Posterior vena cava (tissue), 2 donors: ENCODE measurements at regions not wholly inside any gene's neighbourhood (a gene's known extent, or its start where the extent isn't known, plus 50 kb on each side); places are given as distances from the start of the nearest gene placed in this dataset.

Experiments used
- DNase-seq: peaks from one replicate; pipeline ENCODE4 v3.0.0-alpha.2; 2020; ENCODE audit warnings: low spot score
- intact Hi-C, 2 donors: fragments of 100-400 bp; cut with DNase I; formaldehyde crosslinking; loops; one replicate each; pipeline versions ENCODE4 v1.14.1 to v1.14.2; 2022 to 2023
- donor health status: DM: yes; HTN: yes; CAD: no.
- donor health status: DM: yes; HTN: yes; CAD: no.

DNA sequence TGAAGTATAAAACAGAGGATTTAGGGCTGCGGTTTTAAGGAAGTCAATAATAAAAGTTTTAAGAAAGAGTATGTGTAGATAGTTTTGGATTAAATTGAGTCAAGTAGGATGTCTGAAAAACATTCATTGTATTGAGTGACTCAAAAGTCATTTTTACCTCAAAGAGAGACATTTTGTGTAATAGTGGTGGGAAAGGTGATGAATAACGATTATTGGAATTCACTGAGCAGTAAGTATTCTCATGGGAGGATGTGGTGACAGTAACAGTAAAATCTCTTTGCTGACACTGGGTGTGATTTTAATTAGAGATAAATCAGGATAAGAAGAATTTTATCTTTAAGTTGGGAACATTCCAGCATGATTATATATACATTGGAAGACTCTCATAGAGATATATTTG, 233.6 kb downstream of the PDHA2 start:
- DNase-seq = no peak
- intact Hi-C loops = no loop called here

DNA sequence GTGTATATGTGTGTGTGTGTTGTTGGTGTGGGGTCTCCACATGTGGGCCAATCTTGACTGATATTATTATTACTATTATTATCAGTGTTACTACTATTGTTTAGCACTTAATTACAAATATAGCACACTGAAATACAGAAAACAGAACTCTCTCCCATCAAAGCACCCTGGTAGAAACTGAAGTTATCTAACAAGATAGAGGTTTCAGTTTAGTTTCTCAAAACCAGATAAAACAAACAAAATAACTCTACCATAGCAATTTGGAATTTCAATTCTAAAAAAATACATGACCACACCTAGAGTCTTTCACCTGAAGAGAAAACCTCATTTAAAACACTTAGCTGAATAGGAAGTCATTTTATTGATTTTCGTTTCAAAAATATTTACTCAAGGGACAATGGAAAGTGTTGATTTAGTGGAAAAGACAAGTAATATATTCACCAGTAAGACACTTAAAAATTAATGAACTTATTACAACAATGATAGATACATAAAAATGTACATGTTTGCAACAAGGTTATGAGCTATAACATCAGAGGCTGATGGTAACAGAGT, 252.3 kb downstream of the PDHA2 start:
- intact Hi-C loops = no loop called here
- DNase-seq = no peak

DNA sequence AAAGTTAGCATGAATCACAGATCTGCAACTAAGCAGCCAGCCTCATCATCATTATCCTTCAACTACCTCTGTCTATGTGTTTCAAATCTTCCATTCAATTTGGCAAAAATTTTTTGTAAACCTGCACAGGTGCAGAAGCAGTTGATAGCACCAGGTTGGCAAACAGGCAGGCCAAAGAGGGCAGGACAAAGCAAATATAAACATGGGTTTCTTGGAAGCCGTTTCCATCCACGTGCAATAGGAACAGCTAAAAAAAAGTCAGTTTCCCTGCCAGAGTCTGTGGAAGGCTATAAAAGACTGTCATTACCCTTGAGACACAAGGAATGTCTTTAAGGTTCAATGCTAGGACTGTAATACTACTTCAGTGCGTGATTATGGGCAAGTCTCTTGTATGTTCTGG, 253.2 kb downstream of the PDHA2 start:
- no peak for DNase-seq
- intact Hi-C loops = no loop called here

DNA sequence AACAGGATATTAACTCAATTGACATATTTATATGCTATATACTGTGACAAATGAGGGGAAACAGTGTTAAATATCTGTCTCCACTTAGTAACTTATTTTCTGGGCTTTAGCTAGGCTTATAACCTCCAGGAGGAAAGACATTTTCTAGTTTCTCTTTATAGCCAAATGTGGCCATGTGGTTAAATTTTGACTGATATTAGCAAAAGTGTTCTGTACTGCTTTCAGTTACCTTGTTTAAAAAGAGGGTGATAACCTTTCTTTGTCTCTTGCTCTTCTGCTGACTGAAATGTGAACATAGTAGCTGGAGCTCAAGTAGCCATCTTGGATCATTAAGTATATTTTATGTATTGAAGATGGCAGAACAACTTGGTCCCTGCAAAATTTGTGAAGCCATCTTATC, 253.7 kb downstream of the PDHA2 start:
- intact Hi-C loops = no loop called here
- DNase-seq = no peak

DNA sequence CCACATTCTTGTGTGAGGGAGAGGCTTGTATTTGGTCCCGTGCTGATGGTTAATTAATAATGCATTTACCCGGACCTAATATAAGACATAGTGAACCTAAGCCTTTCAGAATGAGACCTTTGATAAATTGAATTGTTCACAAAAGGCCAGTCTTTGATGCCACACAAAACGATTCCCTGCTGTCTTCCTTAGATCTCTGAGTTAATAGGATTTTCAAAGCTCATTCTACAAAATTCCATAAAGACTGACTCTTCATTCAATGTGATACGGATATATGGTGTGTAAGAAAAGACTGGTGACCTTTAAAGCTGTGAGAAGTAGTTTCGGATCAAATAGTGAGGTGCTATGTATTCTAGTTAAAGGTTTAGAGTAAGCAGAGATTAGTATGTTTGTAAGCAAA, 254.3 kb downstream of the PDHA2 start:
- DNase-seq = no peak
- intact Hi-C loops = no loop called here

DNA sequence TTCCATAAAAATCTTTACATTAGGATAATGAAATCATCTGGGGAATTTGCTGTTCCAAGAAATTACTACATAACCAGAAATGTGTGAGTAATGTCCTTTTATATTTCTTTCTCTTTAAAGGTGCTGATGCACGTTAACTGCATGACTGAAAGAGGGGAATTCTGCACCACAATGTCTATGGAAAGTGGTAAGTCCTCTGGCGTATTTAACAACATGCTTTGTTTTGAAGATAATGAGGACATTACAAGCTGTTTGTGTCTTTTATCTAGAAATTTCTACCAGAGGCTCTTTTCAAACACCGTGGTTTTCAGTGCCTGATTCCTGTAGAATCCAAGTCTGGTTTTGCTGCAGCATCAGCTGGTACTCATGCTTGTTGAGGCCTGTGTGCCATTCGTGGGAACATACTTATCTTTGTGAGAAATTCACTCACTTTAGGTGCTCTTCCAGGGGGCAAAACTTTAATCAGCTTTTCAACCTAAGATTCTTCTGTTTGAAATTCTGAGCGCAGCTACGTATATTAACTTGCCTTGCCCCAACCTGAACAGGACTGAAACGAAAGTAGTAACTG, 257.2 kb downstream of the PDHA2 start:
- intact Hi-C loops = no loop called here

DNA sequence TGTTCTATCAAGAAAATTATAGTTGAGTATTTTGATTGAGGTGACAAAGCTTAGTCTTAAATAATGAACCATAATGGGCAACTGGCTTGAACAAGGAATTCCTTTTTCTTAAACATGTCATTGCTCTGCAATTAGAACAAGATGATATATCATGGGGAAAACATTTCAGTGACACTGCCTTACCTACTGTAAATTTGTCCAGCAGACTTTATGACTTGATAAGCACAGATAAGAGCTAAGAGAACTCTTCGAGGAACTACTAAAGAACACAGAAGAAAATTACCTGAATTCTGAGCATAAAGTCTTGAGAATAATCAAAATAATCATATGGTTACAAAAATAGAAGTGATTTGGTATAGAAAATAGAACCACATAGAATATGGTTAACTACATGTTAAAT, 257.8 kb downstream of the PDHA2 start:
- intact Hi-C loops = no loop called here
- DNase-seq = no peak

More for the DNA sequence above, 257.2 kb downstream of the PDHA2 start:
- no peak for DNase-seq

DNA sequence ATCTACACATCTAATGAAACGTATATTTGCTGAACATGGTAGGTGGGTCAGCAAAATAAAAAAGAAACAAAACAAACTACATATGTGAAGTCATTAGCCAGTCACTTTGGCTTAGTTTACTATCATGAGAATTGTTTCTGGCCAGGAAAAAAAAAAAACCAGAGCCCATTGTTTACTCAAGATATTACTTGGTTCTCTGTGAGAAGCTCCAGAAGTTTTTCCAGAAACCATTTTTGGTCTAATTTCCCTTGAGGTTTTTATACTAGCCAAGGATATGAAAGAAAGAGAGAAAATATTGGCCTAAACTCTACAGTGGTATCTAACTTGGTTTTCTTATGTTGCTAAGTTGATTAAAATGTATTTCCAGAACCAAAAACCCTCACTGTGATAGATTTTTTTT, 259.1 kb downstream of the PDHA2 start:
- intact Hi-C loops = no loop called here
- no peak for DNase-seq

DNA sequence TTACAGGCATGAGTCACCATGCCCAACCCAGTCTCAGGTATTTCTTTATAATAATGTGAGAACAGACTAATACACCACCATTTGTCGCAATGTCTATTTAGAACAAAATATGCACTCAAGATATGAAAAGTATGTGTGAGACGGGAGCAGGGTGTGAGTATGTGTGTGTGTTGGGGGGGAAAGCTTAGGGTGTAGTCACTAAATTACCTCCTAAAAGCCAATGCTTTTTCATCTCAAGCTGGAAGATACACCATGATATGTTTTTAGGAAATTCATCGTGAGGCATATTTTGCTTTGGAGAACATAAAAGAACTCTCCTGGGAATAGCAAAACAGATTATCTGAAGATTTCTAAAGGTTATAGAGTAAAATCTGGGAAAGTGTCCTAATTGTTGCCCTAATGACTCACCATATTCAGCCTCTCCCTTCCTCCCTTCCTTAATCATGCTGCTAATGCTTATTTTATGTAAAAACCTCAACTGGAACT, 262.7 kb downstream of the PDHA2 start:
- no peak for DNase-seq
- intact Hi-C loops = loop anchor here in 1 of 2 donors (1.0 kb wide), 1 partner anchor 31 kb away; no protein-coding TSS in a partner anchor

DNA sequence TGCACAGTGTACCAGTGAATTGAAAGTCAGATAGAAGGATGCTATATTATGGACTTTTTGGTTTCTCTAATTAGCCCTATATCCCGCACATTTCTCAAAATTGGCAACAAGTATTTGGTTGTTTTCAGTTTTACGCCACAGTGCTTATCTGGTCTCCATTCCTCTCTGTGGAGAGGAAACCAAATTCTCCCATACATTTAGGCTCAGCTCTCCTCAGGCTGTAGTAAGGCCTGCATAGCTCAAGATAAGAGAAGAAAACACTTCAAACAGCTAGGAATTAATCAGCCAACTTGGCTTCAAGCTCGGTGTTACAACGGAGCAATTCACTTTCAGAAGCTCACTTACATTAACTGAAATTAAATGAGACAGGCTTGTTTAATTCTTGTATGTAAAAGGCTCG, 263.2 kb downstream of the PDHA2 start:
- intact Hi-C loops = no loop called here
- DNase-seq = no peak

DNA sequence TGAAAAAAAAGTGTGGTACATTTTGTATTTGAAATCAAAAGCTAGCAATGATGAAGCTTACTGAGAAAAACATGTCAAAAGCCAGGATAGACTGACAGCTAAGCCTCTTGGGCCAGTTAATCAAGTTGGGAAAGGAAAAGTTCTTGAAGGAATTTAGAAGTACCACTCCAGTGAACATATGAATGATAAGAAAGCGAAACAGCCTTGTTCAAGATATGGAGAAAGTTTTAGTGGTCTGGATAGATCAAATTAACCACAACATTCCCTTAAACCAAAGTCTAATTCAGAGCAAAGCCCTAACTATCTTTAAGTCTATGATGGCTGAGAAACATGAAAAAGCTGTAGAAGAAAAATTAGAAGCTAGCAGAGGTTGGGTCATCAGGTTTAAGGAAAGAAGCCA, 268.3 kb downstream of the PDHA2 start:
- intact Hi-C loops = no loop called here
- no peak for DNase-seq

DNA sequence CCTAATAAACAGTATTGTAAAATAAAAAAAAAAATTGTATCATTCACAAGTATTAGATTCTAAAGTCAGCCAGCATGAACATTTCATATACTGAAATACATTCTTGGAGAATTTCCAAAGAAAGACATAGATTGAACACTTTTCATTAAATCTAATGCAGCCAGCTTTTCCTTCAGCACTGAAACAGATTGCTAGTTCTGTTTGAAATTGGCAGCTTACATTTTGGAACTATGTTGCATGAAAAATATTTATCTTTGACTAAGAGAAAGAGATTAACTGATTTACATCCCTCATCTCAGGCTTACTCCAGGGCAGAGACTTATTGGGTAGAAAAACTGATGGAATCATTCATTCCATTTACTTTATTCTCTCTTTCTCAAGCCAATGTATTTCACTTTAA, 272.7 kb downstream of the PDHA2 start:
- intact Hi-C loops = no loop called here
- no peak for DNase-seq

DNA sequence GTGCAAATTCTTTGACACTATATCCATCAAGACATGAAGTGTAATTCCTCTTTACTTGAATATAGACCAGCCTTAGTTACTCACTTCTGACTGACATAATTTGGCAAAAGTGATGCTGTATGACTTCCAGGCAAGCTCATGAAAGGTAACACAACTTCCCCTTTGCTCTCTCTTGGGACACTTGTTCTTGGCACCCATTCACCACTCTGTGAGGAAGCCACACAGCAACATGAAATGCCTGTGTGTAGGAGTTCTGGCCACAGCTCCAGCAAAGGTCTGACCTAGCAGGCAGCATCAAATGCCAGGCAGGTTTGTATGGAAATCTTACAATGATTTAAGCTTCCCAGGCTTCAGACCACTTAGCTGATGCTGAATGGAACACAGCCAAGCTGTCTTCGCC, 280.3 kb downstream of the PDHA2 start:
- intact Hi-C loops = no loop called here
- DNase-seq = no peak

DNA sequence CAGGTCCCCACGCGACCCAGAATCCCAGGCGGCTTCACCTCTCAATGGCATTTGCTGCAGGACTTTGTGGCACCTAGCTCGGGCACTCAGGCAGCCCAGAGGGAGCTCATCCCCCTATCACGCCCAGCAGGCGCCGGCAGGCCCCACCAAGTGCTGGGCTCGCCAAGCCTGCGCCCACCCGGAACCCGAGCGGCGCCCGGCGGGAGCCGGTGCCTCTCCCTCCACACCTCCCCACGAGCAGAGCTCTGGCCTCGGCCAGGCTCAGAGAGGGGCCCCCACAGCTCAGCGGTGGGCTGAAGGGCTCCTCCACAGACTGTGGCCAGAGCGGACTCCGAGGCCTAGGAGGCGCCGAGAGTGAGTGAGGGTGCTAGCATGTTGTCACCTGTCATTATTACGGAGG, 286.3 kb downstream of the PDHA2 start:
- no peak for DNase-seq
- intact Hi-C loops = no loop called here

DNA sequence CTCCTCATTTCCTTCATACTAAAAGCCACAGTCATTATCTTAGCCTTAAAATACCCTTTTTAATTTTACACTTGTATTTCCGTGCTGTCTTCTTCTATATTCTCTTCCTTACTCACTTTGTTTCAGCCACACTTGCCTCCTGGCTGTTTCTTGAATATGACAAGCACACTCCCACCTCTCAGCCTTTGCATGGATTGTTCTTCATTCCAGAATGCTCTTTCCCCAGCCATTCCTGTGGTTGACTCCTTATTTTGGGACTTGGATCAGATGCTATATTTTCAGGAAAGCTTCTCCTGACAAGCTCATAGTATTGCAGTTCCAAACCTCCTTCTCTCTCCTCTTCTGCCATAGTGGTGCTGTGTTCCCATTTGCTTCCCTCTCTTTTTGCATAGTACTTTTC, 291.3 kb downstream of the PDHA2 start:
- intact Hi-C loops = no loop called here

DNA sequence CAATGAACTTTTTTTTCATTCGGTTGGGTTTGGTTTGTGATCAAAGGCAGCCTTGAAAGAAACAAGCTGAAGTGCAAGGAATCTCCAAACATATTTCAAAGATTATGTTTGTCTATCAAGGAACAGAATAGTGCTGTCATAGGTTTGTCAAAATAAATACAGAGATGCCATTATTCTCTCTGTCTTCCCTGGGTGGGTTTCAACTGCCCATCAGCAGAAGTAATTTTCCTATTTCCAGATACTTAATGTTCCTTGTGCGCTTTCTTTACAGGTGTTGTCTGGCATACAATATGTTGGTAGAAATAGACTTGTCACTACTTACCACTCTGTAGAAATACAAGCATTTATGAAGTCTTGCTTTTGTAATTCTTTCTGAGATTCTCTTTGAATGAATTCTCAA, 294.9 kb downstream of the PDHA2 start:
- DNase-seq = no peak
- intact Hi-C loops = no loop called here

More for the DNA sequence above, 291.3 kb downstream of the PDHA2 start:
- DNase-seq = no peak

DNA sequence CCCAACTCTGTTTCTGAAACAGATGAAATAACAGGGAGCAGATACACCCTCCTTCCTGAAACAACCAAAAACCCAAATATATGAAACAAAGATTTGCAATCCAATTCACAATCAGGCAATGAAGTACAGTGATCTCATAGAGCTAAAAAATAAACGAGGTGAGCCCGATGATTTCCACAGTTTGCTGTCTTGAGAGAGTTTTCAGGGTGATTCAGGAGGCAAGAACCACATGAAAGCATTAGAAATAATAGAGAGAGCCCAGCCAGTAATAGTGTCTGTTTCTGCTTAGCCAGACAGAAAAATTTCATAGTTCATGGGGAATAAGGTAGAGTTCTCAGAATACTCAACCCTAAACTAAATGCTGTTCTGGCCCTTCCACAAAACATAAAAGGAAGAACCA, 296.2 kb downstream of the PDHA2 start:
- intact Hi-C loops = no loop called here
- DNase-seq = no peak

DNA sequence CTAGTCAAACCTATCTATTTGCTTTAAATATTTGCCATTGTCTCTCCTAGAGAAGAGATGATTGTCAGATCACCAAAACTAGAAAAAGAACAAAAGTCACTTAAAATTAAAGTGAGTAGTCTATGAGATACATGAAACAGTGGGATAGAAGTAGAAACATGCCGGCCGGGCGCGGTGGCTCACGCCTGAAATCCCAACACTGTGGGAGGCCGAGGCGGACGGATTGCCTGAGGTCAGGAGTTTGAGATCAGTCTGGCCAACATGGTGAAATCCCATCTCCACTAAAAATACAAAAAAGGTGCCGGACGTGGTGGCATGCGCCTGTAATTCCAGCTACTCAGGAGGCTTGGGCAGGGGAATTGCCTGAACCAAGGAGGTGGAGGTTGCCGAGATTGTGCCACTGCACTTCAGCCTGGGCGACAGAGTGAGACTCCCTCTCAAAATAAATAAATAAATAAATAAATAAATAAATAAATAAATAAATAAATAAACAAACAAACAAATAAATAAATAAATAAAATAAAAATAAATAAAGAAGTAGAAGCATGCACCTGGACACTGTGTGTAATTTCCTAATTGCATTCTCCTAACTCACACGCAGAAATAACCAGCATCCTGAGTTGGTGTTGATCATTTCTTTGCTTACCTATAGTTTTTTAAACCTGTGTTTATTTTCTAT, 299.5 kb downstream of the PDHA2 start:
- intact Hi-C loops = no loop called here
- no peak for DNase-seq

DNA sequence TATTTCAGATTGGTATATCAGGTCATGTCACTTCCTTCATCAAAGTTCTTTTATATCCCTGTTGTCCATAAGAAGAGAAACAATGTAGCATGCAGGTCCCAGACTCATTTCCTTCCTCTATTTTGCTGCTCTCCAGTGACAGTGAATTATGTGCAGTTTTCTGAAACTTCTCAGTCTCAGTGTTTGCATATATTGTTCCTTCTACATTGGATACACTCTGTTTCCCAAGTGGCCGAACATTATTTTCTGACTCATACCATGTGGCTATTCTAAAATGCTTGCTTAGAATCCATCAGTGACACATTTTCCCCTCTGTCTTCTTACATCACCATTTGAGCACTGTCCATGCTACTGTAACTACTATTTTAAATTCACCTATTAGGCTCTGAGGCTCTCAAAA, 305.7 kb downstream of the PDHA2 start:
- no peak for DNase-seq
- intact Hi-C loops = no loop called here

DNA sequence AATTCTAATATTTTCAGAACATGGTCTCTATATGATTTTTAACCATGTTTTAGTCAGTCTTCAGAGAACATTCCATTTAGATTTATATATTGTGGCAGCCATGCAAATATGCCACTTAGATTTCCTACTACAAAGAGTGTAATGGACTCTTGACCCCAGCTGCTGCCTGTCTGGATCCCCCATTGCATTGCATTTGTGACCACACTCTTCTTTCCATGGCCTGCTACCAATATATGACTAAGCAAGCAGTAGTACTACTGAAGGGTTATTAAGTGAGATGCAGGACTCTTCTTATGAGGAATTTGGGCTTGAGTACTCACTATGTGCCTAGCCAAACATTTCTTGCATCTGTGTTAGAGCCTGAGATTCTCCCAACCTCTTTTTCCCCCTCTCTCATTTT, 306.8 kb downstream of the PDHA2 start:
- intact Hi-C loops = no loop called here
- DNase-seq = no peak

DNA sequence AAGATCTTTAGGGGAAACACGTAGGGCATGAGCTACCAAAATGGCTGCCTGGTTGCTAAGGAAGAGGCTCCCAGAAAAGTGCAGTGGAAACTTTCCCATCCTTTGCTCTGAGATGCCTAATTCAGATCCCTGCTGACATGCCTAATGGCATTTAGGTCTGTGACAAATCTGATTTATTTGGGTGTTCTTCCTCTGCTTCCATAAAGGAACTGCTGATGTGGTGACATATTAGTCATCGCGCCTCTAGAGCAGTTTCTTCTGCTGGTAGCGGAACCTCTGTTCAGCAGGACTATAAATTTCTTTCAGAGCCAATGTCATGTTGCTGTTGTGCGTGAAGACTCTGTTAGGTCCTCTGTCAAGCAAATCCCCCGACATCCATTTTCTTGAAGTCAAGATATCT, 310.0 kb downstream of the PDHA2 start:
- DNase-seq = no peak
- intact Hi-C loops = no loop called here
